ENCODE measurements at regions not wholly inside any gene's neighbourhood (a gene's known extent, or its start where the extent isn't known, plus 50 kb on each side); places are given as distances from the start of the nearest gene placed in this dataset.

DNA sequence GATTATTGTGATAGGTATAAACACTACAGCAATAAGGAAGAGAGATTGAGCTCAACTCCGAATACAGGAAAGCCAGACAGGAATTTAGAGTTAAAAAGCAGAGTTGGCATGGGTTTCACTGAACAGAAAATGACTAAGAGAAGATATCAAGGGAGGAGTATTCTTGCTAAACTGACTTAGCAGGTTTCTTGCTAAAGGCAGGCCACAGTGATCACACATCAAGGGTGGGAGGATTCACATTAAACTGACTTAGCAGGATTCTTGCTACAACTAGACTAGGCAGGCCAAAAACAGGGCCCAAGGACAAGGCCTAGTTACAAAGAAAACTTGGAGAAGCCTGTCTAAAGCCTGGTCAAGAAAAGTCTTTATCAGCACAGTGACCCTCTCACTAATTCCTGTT, 195.1 kb downstream of the MAGEB5 start:
- TF ChIP-seq, protein P1, sequence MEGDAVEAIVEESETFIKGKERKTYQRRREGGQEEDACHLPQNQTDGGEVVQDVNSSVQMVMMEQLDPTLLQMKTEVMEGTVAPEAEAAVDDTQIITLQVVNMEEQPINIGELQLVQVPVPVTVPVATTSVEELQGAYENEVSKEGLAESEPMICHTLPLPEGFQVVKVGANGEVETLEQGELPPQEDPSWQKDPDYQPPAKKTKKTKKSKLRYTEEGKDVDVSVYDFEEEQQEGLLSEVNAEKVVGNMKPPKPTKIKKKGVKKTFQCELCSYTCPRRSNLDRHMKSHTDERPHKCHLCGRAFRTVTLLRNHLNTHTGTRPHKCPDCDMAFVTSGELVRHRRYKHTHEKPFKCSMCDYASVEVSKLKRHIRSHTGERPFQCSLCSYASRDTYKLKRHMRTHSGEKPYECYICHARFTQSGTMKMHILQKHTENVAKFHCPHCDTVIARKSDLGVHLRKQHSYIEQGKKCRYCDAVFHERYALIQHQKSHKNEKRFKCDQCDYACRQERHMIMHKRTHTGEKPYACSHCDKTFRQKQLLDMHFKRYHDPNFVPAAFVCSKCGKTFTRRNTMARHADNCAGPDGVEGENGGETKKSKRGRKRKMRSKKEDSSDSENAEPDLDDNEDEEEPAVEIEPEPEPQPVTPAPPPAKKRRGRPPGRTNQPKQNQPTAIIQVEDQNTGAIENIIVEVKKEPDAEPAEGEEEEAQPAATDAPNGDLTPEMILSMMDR (IDR thresholded peaks at IDR 0.05 in 8 of 11, conservative IDR thresholded peaks at IDR 0.05 in 3 of 11), result no peak
- TF ChIP-seq POLR2AphosphoS5 (IDR thresholded peaks at IDR 0.05) (no peak), POLR2A (IDR thresholded peaks at IDR 0.05) (no peak)
